SK-N-SH treated with all-trans-retinoic acid at 6 μM for 48 hours (cell line): ENCODE measurements at regions not wholly inside any gene's neighbourhood (a gene's known extent, or its start where the extent isn't known, plus 50 kb on each side); places are given as distances from the start of the nearest gene placed in this dataset.

ENCODE experiments used
- ARNTL ChIP-seq: fragments of 450-650 bp; formaldehyde crosslinking; IDR thresholded peaks from 2 replicates; pipeline ENCODE4 v1.5.0; 2020; ENCODE audit warnings: low read depth, mild to moderate bottlenecking, moderate library complexity, borderline replicate concordance
- BACH2 ChIP-seq: fragments of 250-450 bp; sonication (Bioruptor Pico); IDR thresholded peaks from 2 replicates; pipeline ENCODE4 v1.9.0; 2021; ENCODE audit warnings: mild to moderate bottlenecking, borderline replicate concordance
- GLIS3 ChIP-seq: fragments of 250-450 bp; sonication (Bioruptor Pico); IDR thresholded peaks from 2 replicates; pipeline ENCODE4 v1.5.0; 2020; ENCODE audit warnings: mild to moderate bottlenecking, moderate library complexity
- ZFP3 ChIP-seq: fragments of 250-450 bp; sonication (Bioruptor Pico); IDR thresholded peaks from 2 replicates; pipeline ENCODE4 v1.5.0; 2020; ENCODE audit warnings: mild to moderate bottlenecking, moderate library complexity

GRCh38 chr2:22838461-22838860 lies 546.5 kb upstream of the KLHL29 start:
- TF ChIP-seq GLIS3 (CRISPR knock-in tag) (no peak), ZFP3 (no peak), ARNTL (no peak), BACH2 (no peak)
